Cardiac fibroblast (primary cell): ENCODE measurements at regions not wholly inside any gene's neighbourhood (a gene's known extent, or its start where the extent isn't known, plus 50 kb on each side); places are given as distances from the start of the nearest gene placed in this dataset.

Experiments
- DNase-seq, 2 donors: peaks; one replicate each; pipeline versions ENCODE4 v3.0.0 to v3.0.0-alpha.2; 2010; ENCODE audit warnings: low read depth in 2 of 2
- H3K4me3 ChIP-seq, 2 donors: replicated peaks in 1 of 2; 1 replicate in 1 of 2; 2 replicates in 1 of 2; pipeline ENCODE4 v1.5.1; 2011; ENCODE audit warnings: low read depth in 2 of 2, low read length in 2 of 2, mild to moderate bottlenecking in 2 of 2, moderate library complexity in 1 of 2
- TF ChIP-seq, protein P1 (sequence below): IDR thresholded peaks from one replicate; pipeline ENCODE4 v1.5.1; 2011; ENCODE audit warnings: low read depth, mild to moderate bottlenecking, low read length, inconsistent platforms

DNA sequence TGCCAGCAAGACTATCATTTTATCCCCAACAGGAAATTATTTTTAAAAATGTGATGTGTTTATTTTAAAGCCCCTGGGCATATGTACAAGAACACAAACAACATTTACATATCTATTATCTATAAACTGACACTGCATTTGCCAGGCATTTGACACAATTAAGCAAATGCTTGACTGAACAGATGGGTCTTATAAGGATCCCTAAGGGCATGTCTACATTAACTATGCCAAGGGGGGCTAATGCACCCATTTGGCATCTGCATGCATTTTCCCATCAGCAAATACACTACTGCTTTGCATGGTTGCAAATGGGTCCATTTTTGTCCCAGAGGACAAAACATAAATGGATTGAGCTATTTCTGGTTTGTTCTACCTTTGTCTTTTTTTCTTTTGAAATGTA lies 884.8 kb upstream of the B3GALT2 start:
- no peak for DNase-seq
- no peak overlapping the region for H3K4me3 ChIP-seq
- TF ChIP-seq, protein P1, sequence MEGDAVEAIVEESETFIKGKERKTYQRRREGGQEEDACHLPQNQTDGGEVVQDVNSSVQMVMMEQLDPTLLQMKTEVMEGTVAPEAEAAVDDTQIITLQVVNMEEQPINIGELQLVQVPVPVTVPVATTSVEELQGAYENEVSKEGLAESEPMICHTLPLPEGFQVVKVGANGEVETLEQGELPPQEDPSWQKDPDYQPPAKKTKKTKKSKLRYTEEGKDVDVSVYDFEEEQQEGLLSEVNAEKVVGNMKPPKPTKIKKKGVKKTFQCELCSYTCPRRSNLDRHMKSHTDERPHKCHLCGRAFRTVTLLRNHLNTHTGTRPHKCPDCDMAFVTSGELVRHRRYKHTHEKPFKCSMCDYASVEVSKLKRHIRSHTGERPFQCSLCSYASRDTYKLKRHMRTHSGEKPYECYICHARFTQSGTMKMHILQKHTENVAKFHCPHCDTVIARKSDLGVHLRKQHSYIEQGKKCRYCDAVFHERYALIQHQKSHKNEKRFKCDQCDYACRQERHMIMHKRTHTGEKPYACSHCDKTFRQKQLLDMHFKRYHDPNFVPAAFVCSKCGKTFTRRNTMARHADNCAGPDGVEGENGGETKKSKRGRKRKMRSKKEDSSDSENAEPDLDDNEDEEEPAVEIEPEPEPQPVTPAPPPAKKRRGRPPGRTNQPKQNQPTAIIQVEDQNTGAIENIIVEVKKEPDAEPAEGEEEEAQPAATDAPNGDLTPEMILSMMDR: no peak

DNA sequence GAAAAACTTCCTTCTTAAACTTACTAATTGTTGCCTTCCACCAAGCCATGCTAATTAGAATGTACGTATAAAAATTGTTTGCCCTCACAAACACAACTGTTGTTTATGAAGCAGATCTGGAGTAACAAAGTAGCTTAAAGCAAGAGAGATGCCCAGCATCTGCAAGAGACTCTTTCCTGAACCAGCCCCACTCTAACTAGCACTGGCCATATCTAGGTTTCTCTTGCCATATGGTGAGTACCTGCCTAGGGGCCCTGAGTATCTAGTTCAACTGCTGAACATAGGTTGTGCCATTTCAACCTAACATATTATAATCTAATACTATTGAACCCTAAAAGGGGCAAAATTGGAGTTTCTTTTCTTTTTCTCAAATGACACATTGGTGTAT lies 883.4 kb upstream of the B3GALT2 start:
- no peak for DNase-seq
- H3K4me3 ChIP-seq: no peak overlapping the region
- TF ChIP-seq, protein P1: no peak

DNA sequence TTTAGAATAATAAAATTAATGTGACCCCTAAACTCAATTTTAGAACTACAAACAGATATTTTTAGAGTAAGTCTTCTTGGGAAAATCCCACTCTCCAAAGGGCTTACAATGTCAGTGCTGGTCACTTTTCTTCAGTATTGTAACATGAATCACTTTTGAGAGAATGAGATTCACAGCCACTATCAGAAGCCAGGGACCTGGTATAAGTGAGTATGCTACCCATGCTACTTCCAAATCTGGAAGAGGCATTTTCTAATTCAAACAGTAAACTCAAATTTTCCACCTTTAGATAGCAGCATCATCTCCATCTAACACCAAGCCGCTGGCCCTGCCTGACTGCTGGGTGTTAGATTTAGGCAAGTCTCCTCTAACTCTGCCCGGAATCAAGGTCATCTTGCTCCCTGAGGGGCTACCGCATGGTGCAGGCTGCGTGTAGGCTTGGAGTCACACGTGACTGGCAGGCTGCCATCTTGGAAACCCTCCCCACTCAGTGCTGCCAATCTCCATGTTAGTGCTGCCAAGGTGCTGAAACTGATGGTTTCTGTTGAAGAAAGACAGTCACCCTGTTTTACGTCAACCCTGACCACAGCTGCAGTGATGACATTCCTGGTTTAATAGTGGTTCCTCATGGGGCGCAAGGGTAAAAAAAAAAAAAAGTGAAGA lies 882.9 kb upstream of the B3GALT2 start:
- TF ChIP-seq, protein P1: no peak
- no peak overlapping the region for H3K4me3 ChIP-seq
- peak; percentile 53 to 91 for DNase-seq

DNA sequence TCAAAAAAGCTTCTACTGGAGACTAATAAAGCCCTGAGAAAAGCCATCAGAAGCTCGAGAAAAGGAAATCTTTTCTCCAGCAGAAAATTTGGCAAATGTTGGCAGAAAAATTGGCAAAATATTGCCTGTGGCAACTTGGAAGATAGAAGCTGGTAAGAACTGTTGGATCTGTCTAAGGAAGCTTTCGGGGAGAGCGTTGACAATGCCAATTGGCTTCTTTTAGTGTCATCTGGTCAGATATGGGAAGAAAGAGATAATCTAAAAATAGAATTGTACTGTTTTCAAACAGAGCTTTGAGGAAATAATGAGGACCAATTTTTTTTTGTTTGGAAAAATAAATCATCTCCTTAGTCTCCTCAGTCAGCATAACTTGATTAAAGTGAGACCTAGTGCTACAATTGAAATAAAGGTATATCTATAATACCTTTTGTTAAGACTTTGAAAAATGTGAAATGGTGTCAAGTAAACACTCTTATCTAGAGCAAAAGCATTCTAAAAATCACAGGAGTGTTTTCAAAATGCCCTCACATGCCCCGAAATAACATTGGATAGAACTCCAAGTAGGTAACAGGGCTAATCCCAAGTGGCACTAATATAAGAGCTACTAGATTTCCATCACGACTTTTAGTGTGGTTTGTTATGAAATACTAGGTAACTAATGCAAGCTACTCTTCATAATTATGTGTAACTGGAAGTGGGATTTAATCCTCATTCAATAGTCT lies 882.2 kb upstream of the B3GALT2 start:
- no peak for DNase-seq
- no peak overlapping the region for H3K4me3 ChIP-seq
- TF ChIP-seq, protein P1: no peak

DNA sequence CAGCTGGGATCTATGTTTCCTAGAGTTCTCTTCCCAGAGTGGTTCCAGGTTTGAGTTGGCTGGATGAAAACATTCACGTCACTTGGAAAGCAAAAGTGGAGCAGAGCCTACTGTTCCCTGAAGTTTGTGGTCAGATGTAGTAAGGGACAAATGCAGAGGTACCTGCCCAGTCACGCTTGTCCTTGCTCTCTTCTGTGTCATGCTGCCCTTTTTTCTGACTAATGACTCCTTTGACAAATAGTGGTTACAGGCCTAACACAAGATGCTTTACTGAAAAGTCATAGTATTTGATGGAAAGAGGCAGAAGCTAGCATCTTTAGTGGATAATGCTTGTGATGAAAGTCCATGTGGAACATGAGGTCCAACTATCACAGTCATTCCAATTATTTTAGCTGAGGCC lies 881.4 kb upstream of the B3GALT2 start:
- no peak for DNase-seq
- TF ChIP-seq, protein P1: no peak
- H3K4me3 ChIP-seq: no peak overlapping the region

DNA sequence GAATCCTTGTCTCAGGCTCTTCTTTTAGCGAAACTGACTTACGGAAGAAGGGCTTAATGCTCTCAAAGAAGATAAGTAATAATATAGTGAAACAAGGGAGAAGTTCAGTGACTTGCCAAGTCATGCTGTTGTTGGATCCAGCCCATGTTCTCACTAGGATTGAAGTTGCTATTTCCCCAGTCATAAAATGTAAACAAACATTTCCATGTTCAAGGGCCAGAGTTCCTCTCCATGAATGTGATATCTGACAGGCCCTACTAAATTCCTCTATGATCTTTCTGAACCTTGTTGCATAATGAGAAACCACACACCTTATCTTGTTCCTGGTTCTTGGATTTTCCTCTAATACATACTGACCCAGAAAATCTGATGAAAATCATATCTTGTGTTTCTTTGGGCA lies 876.5 kb upstream of the B3GALT2 start:
- DNase-seq: peak in 1 of 2 donors; percentile 82
- TF ChIP-seq, protein P1: no peak
- no peak overlapping the region for H3K4me3 ChIP-seq
